PFSK-1 (cell line): ENCODE measurements at regions not wholly inside any gene's neighbourhood (a gene's known extent, or its start where the extent isn't known, plus 50 kb on each side); places are given as distances from the start of the nearest gene placed in this dataset.

Experiments
- FOXP2 ChIP-seq: optimal IDR thresholded peaks from 2 replicates; pipeline ENCODE3; 2011; ENCODE audit warnings: borderline replicate concordance, control low read depth, inconsistent platforms; ENCODE audit not compliant: insufficient read depth; ENCODE audit errors: extremely low read length, extremely low read depth
- POLR2AphosphoS5 ChIP-seq: IDR thresholded peaks from 2 replicates; pipeline ENCODE4 v1.6.1; 2012; ENCODE audit warnings: low read depth, mild to moderate bottlenecking, control low read depth, low read length, moderate library complexity
- REST ChIP-seq, 2 experiments: IDR thresholded peaks; 2 replicates each; pipeline versions ENCODE4 v1.6.1 to v1.8.0; 2011 to 2012; ENCODE audit warnings: low read depth in 2 of 2, low read length in 2 of 2, control low read depth in 1 of 2, inconsistent platforms in 1 of 2, mild to moderate bottlenecking in 1 of 2, moderate library complexity in 1 of 2; ENCODE audit not compliant: insufficient read depth in 1 of 2
- SIN3A ChIP-seq: IDR thresholded peaks from 2 replicates; pipeline ENCODE4 v1.6.1; 2012; ENCODE audit warnings: mild to moderate bottlenecking, low read length, moderate library complexity, borderline replicate concordance; ENCODE audit not compliant: insufficient read depth
- TAF1 ChIP-seq: IDR thresholded peaks from 2 replicates; pipeline ENCODE4 v1.6.1; 2012; ENCODE audit warnings: low read length, control low read depth, borderline replicate concordance; ENCODE audit not compliant: insufficient read depth

GRCh38 chr3:102036472-102036871, 187.2 kb downstream of the NFKBIZ start:
- TF ChIP-seq POLR2AphosphoS5 (no peak), SIN3A (no peak), REST (IDR thresholded peaks at IDR 0.05; ENCODE audit: insufficient read depth in 1 of 2, low read depth in 2 of 2, low read length in 2 of 2) (no peak), TAF1 (no peak), FOXP2 (no peak)
